AG09309 (cell line): ENCODE measurements at regions not wholly inside any gene's neighbourhood (a gene's known extent, or its start where the extent isn't known, plus 50 kb on each side); places are given as distances from the start of the nearest gene placed in this dataset.
"Not testable (repeated sequence)": the region's sequence is repeated elsewhere in the genome, so short reads cannot be mapped to it uniquely, and the experiment has no call there.

Experiments used
- DNase-seq: peaks from one replicate; pipeline ENCODE4 v3.0.0-alpha.2; 2010; ENCODE audit warnings: low read depth
- H3K4me3 ChIP-seq: 2 replicates; pipeline ENCODE4 v1.5.1; 2011; ENCODE audit warnings: mild to moderate bottlenecking, low read depth, low read length, moderate library complexity; ENCODE audit not compliant: control insufficient read depth
- CTCF ChIP-seq: IDR thresholded peaks from 2 replicates; pipeline ENCODE4 v1.5.1; 2011; ENCODE audit warnings: mild to moderate bottlenecking, low read depth, low read length, inconsistent platforms; ENCODE audit not compliant: insufficient read depth, control insufficient read depth; ENCODE audit errors: missing control alignments

- TF ChIP-seq CTCF: peak; percentile 65
- no peak overlapping the region for H3K4me3 ChIP-seq
These were observed 61.1 kb upstream of the VAMP7 start for GRCh38 chrX:155819966-155820491.

GRCh38 chrX:155819525-155819924, 61.6 kb upstream of the VAMP7 start:
- DNase-seq: no peak
- no peak for TF ChIP-seq CTCF

More at GRCh38 chrX:155819966-155820491, 61.1 kb upstream of the VAMP7 start:
- DNase-seq: peak; percentile 59

GRCh38 chrX:155814391-155814790, 66.8 kb upstream of the VAMP7 start:
- not testable (repeated sequence) for DNase-seq, H3K4me3 ChIP-seq

More at GRCh38 chrX:155819525-155819924, 61.6 kb upstream of the VAMP7 start:
- no peak overlapping the region for H3K4me3 ChIP-seq

GRCh38 chrX:155779831-155780230, 101.3 kb upstream of the VAMP7 start:
- no peak for TF ChIP-seq CTCF
- DNase-seq: no peak
- no peak overlapping the region for H3K4me3 ChIP-seq

- H3K4me3 ChIP-seq: no peak overlapping the region
- TF ChIP-seq CTCF: no peak
- DNase-seq: no peak
These were observed 102.1 kb upstream of the VAMP7 start for GRCh38 chrX:155778844-155779553.

GRCh38 chrX:155774387-155774786, 106.8 kb upstream of the VAMP7 start:
- TF ChIP-seq CTCF: no peak
- no peak overlapping the region for H3K4me3 ChIP-seq
- no peak for DNase-seq

- H3K4me3 ChIP-seq: peak overlapping the region; percentile 45
- peak; percentile 13 for DNase-seq
- TF ChIP-seq CTCF: no peak
These were observed 113.0 kb upstream of the VAMP7 start for GRCh38 chrX:155767876-155768769.
